OCI-LY7 (cell line): ENCODE measurements at regions not wholly inside any gene's neighbourhood (a gene's known extent, or its start where the extent isn't known, plus 50 kb on each side); places are given as distances from the start of the nearest gene placed in this dataset.

Source experiments
- BruUV-seq: library from RNA; stranded (reverse); fragments of 400-500 nt; replicated peaks from 2 replicates; lab custom pipeline; 2021; lab: Mats Ljungman, UMichigan
- CTCF ChIA-PET: fragments of 300-600 bp; sonication (Branson Sonifier 250); formaldehyde crosslinking; loops from one replicate; lab custom pipeline; 2022; ENCODE audit warnings: antibody characterized with exemption; ENCODE audit not compliant: unreplicated experiment; lab: Charles Lee
- POLR2A ChIA-PET: fragments of 300-600 bp; sonication (Branson Sonifier 250); formaldehyde crosslinking; loops from one replicate; lab custom pipeline; 2022; ENCODE audit warnings: antibody characterized with exemption; lab: Charles Lee
- DNase-seq: peaks from one replicate; pipeline ENCODE4 v3.0.0-alpha.2; 2015; ENCODE audit warnings: low spot score
- H2AFZ ChIP-seq: fragments of 200-600 bp; sonication (generic), shearing (Covaris generic); 2 replicates; pipeline ENCODE4 v1.6.1; 2014; ENCODE audit warnings: mild to moderate bottlenecking, antibody characterized with exemption, low read length, moderate library complexity
- H3K27ac ChIP-seq: fragments of 200-600 bp; sonication (generic); 2 replicates; pipeline ENCODE4 v1.5.1; 2014; ENCODE audit warnings: mixed run types, low read depth, mild to moderate bottlenecking, moderate library complexity, low read length, inconsistent platforms; ENCODE audit not compliant: poor library complexity, severe bottlenecking
- H3K36me3 ChIP-seq: fragments of 200-600 bp; sonication (generic); 2 replicates; pipeline ENCODE4 v1.6.1; 2014; ENCODE audit warnings: mild to moderate bottlenecking, antibody characterized with exemption, low read length, moderate library complexity, mixed read lengths; ENCODE audit not compliant: insufficient read depth
- H3K4me1 ChIP-seq: fragments of 200-600 bp; sonication (generic); 2 replicates; pipeline ENCODE4 v1.5.1; 2014; ENCODE audit warnings: mild to moderate bottlenecking, low read length; ENCODE audit not compliant: insufficient read depth, poor library complexity, severe bottlenecking
- H3K4me2 ChIP-seq: fragments of 200-600 bp; sonication (generic); 2 replicates; pipeline ENCODE4 v1.6.1; 2014; ENCODE audit warnings: mild to moderate bottlenecking, low read length
- H3K4me3 ChIP-seq: fragments of 200-600 bp; sonication (generic); 2 replicates; pipeline ENCODE4 v1.5.1; 2014; ENCODE audit warnings: mild to moderate bottlenecking, low read depth, low read length; ENCODE audit not compliant: poor library complexity, severe bottlenecking
- H3K79me2 ChIP-seq: fragments of 200-600 bp; sonication (generic); 2 replicates; pipeline ENCODE4 v1.6.1; 2016; ENCODE audit warnings: low read depth, mild to moderate bottlenecking, low read length, moderate library complexity, mixed read lengths; ENCODE audit not compliant: insufficient read depth
- H3K9me2 ChIP-seq: fragments of 200-600 bp; sonication (generic); 2 replicates; pipeline ENCODE4 v1.6.1; 2016; ENCODE audit warnings: mild to moderate bottlenecking, low read length, mixed read lengths; ENCODE audit not compliant: insufficient read depth
- H3K9me3 ChIP-seq: fragments of 200-600 bp; sonication (generic); 2 replicates; pipeline ENCODE4 v1.6.1; 2014; ENCODE audit warnings: mild to moderate bottlenecking, mixed run types, low read length, mixed read lengths
- H4K20me1 ChIP-seq: fragments of 200-600 bp; sonication (generic); 2 replicates; pipeline ENCODE4 v1.6.1; 2014; ENCODE audit warnings: mild to moderate bottlenecking, antibody characterized with exemption, low read length, moderate library complexity, mixed read lengths; ENCODE audit not compliant: insufficient read depth
- EZH2phosphoT487 ChIP-seq: fragments of 200-600 bp; sonication (generic); IDR thresholded peaks from 2 replicates; pipeline ENCODE4 v1.6.1; 2018; ENCODE audit warnings: low read depth, borderline replicate concordance, mild to moderate bottlenecking, mixed run types, antibody characterized with exemption, low read length, moderate library complexity, mixed read lengths
- intact Hi-C: fragments of 100-400 bp; cut with micrococcal nuclease; formaldehyde crosslinking; loops from one replicate; pipeline ENCODE4 v1.10.0; 2022; ENCODE audit not compliant: unreplicated experiment
- TF ChIP-seq, protein P1 (sequence below): fragments of 200-600 bp; sonication (generic); conservative IDR thresholded peaks from 2 replicates; pipeline ENCODE4 v1.5.1; 2014; ENCODE audit warnings: mild to moderate bottlenecking, antibody characterized with exemption, low read length, moderate library complexity, mixed read lengths

DNA sequence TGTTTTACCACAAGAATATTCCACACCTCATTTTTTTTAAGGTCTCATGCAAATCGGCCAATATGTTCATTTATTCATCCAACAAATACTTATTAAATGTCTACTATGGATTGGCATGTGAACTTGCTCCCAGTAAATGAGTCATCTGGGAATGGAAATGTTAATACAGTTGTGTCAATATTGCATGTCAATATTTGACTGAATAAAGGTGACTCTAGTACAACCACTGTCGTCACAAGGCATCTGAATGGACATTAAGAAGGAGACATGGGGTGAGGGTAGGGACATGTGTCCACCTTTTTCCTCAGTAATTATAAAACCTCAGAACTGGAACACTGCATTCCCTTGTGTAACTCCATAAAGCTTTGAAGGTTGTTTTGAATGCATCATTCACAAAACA, 365.4 kb downstream of the ADCYAP1 start:
- Histone ChIP-seq H2AFZ (no peak overlapping the region), H3K4me3 (no peak overlapping the region), H3K9me3 (no peaks in the 10 kb centered on the region), H3K36me3 (no peaks in the 10 kb centered on the region), H3K9me2 (no peaks in the 10 kb centered on the region), H3K4me2 (no peak overlapping the region), H3K27ac (no peak overlapping the region), H3K4me1 (no peaks in the 10 kb centered on the region), H3K79me2 (no peaks in the 10 kb centered on the region), H4K20me1 (no peaks in the 10 kb centered on the region)
- CTCF ChIA-PET: no interaction called here
- BruUV-seq: no TSS peak
- intact Hi-C loops: no loop called here
- POLR2A ChIA-PET: no interaction called here
- TF ChIP-seq, protein P1, sequence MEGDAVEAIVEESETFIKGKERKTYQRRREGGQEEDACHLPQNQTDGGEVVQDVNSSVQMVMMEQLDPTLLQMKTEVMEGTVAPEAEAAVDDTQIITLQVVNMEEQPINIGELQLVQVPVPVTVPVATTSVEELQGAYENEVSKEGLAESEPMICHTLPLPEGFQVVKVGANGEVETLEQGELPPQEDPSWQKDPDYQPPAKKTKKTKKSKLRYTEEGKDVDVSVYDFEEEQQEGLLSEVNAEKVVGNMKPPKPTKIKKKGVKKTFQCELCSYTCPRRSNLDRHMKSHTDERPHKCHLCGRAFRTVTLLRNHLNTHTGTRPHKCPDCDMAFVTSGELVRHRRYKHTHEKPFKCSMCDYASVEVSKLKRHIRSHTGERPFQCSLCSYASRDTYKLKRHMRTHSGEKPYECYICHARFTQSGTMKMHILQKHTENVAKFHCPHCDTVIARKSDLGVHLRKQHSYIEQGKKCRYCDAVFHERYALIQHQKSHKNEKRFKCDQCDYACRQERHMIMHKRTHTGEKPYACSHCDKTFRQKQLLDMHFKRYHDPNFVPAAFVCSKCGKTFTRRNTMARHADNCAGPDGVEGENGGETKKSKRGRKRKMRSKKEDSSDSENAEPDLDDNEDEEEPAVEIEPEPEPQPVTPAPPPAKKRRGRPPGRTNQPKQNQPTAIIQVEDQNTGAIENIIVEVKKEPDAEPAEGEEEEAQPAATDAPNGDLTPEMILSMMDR: no peak
- no peak for TF ChIP-seq EZH2phosphoT487
- DNase-seq: no peak

DNA sequence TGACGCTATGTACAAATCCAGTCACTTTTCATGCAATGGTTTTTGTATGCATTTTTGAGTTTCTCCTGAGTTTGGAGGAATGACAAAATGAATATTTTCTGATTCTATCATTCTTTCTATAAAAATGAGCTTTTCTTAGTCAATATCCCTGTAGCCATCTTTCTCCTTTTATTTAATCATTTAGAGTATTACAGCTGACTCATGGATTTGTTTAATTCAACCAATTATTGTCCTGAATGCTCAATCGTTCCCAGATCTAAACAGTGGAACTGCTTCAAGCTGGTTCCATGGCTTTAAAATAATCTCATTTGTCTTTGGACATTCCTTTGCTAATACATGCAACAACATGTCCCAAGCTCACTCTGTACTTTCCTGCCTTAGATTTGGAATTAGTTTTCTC, 368.8 kb downstream of the ADCYAP1 start:
- no peak for TF ChIP-seq EZH2phosphoT487
- TF ChIP-seq, protein P1: no peak
- intact Hi-C loops: no loop called here
- H4K20me1 ChIP-seq: no peaks in the 10 kb centered on the region

DNA sequence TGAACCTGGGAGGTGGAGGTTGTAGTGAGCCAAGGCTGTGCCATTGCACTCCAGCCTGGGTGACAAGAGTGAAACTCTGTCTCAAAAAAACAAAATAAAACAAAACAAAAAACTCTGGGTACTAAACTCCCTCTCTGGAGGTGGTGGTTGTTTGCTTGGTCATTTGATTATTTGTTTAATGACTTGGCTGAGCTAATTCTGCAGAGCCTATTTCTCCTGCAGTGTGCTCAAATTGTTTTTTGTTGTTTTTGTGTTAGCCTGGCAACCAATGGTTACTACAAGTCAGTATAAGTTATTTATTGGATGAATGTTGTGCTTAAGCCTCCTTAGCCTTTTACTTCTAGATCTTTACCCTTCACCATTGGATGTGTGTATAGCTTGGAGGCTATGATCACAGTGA, 387.5 kb downstream of the ADCYAP1 start:
- TF ChIP-seq EZH2phosphoT487: no peak
- TF ChIP-seq, protein P1: no peak
- POLR2A ChIA-PET: no interaction called here

More for the DNA sequence above, 368.8 kb downstream of the ADCYAP1 start:
- H3K4me2 ChIP-seq: no peak overlapping the region
- H3K79me2 ChIP-seq: no peaks in the 10 kb centered on the region
- BruUV-seq: no TSS peak
- ChIA-PET POLR2A (no interaction called here), CTCF (no interaction called here)
- H3K36me3 ChIP-seq: no peaks in the 10 kb centered on the region
- no peak overlapping the region for H3K4me3 ChIP-seq
- H3K4me1 ChIP-seq: no peaks in the 10 kb centered on the region
- H2AFZ ChIP-seq: no peak overlapping the region
- H3K9me2 ChIP-seq: no peaks in the 10 kb centered on the region
- H3K9me3 ChIP-seq: no peaks in the 10 kb centered on the region
- DNase-seq: no peak
- H3K27ac ChIP-seq: no peak overlapping the region

More for the DNA sequence above, 387.5 kb downstream of the ADCYAP1 start:
- Histone ChIP-seq H2AFZ (no peak overlapping the region), H3K9me3 (no peaks in the 10 kb centered on the region), H3K4me2 (no peak overlapping the region), H3K36me3 (no peaks in the 10 kb centered on the region), H3K9me2 (no peaks in the 10 kb centered on the region), H3K4me3 (no peak overlapping the region), H3K79me2 (no peaks in the 10 kb centered on the region), H3K4me1 (no peaks in the 10 kb centered on the region), H3K27ac (no peak overlapping the region), H4K20me1 (no peaks in the 10 kb centered on the region)
- no TSS peak for BruUV-seq
- DNase-seq: no peak
- intact Hi-C loops: no loop called here
- CTCF ChIA-PET: no interaction called here
